ENCODE measurements at regions not wholly inside any gene's neighbourhood (a gene's known extent, or its start where the extent isn't known, plus 50 kb on each side); places are given as distances from the start of the nearest gene placed in this dataset.

GRCh38 chr10:43785252-43785651 lies 136.6 kb upstream of the ZNF32 start:
- TF ChIP-seq CTCF (conservative IDR thresholded peaks at IDR 0.05 in 1 of 2, IDR thresholded peaks at IDR 0.05 in 1 of 2; ENCODE audit: extremely low read depth in 1 of 2, insufficient read depth in 1 of 2, low read depth in 1 of 2, low read length in 2 of 2), result no peak
- TF ChIP-seq EZH2 (IDR thresholded peaks at IDR 0.05; ENCODE audit: borderline replicate concordance, low read length), result no peak
